ENCODE measurements at regions not wholly inside any gene's neighbourhood (a gene's known extent, or its start where the extent isn't known, plus 50 kb on each side); places are given as distances from the start of the nearest gene placed in this dataset.

DNA sequence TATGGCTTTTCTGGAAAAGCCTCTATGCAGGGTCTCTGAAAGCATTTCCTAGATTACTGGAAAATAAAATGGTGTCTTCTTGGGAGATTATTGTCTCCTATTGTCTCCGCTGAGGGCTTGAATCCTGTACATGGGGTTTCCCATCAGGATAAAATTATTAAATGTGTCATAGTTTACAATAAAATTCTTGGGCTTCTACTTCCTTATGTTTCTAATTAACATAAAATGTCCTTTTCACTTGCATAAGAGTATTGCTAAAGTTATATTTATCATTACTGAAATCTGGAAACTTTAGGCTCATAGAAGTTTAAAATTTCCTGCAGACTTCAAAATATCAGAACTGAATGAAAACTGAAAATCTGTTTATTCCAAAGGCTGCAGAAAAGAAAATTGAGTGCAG lies 595.5 kb upstream of the AGTR1 start:
- intact Hi-C loops (cut with DNase I): no loop called here
- TF ChIP-seq EP300 (IDR thresholded peaks at IDR 0.05): no peak
- TF ChIP-seq POLR2A (IDR thresholded peaks at IDR 0.05; ENCODE audit: low read depth): no peak
- TF ChIP-seq, protein P1, sequence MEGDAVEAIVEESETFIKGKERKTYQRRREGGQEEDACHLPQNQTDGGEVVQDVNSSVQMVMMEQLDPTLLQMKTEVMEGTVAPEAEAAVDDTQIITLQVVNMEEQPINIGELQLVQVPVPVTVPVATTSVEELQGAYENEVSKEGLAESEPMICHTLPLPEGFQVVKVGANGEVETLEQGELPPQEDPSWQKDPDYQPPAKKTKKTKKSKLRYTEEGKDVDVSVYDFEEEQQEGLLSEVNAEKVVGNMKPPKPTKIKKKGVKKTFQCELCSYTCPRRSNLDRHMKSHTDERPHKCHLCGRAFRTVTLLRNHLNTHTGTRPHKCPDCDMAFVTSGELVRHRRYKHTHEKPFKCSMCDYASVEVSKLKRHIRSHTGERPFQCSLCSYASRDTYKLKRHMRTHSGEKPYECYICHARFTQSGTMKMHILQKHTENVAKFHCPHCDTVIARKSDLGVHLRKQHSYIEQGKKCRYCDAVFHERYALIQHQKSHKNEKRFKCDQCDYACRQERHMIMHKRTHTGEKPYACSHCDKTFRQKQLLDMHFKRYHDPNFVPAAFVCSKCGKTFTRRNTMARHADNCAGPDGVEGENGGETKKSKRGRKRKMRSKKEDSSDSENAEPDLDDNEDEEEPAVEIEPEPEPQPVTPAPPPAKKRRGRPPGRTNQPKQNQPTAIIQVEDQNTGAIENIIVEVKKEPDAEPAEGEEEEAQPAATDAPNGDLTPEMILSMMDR (IDR thresholded peaks at IDR 0.05): no peak
- no peak for TF ChIP-seq POLR2AphosphoS5 (IDR thresholded peaks at IDR 0.05)
- no peaks in the 10 kb centered on the region for H3K4me1 ChIP-seq
- H3K27me3 ChIP-seq: no peaks in the 10 kb centered on the region
- no peak overlapping the region for H3K27ac ChIP-seq (replicated peaks in 1 of 4)
- WGBS: 91% methylated on average over 1 of the region's 1 CpG
- no peaks in the 10 kb centered on the region for H3K9me3 ChIP-seq
- no peak overlapping the region for H3K4me3 ChIP-seq
- H3K36me3 ChIP-seq: no peaks in the 10 kb centered on the region
- no peak for DNase-seq (ENCODE audit: extremely low spot score)

DNA sequence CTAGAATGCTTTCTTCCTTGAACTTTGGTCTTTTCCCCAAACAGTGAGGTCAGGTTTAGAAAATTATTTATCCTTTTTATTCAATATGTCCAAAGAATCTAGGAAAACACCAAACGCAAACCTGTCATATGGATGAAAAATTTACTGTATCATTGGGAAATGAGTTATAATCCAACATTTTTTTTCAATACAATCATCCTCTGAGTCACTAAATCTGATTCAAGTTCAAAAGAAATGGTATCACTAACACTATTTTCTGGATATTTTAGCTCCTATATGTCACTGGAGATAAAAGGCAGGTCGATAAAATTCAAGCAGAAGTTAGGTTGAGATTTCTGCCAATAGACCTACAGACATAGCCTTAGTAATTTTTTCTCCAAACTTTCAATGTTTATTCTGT lies 591.6 kb upstream of the AGTR1 start:
- H3K4me3 ChIP-seq: no peak overlapping the region
- no peaks in the 10 kb centered on the region for H3K27me3 ChIP-seq
- intact Hi-C loops (cut with DNase I): no loop called here
- H3K9me3 ChIP-seq: no peaks in the 10 kb centered on the region
- 78% methylated on average over 2 of the region's 2 CpGs for WGBS
- no peak overlapping the region for H3K27ac ChIP-seq (replicated peaks in 1 of 4)
- H3K36me3 ChIP-seq: no peaks in the 10 kb centered on the region
- TF ChIP-seq POLR2A (IDR thresholded peaks at IDR 0.05; ENCODE audit: low read depth) (no peak), POLR2AphosphoS5 (IDR thresholded peaks at IDR 0.05) (no peak), EP300 (IDR thresholded peaks at IDR 0.05) (no peak)
- TF ChIP-seq, protein P1 (IDR thresholded peaks at IDR 0.05): no peak
- DNase-seq (ENCODE audit: extremely low spot score): no peak
- H3K4me1 ChIP-seq: no peaks in the 10 kb centered on the region

DNA sequence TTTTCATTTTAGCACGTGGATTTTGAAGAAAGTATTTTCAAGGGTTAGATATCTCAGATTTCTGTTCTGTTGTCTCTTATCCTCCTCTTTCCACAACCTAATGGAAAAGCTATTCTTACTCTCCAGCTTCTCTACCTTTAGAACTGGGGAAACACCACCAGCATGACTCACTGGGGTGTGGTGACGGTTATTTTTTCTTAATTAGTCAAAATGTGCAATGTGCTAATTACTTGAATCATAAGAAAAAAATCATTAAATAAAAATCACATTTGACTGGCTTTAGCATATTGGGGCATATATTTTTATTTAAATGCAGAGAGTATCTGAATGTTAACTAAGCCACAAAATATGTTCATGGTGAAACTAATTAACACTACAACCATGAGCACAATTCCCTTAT lies 570.7 kb upstream of the AGTR1 start:
- H3K4me1 ChIP-seq: no peaks in the 10 kb centered on the region
- intact Hi-C loops (cut with DNase I): no loop called here
- H3K4me3 ChIP-seq: no peak overlapping the region
- H3K36me3 ChIP-seq: no peaks in the 10 kb centered on the region
- 65% methylated on average over 2 of the region's 2 CpGs for WGBS
- H3K9me3 ChIP-seq: no peaks in the 10 kb centered on the region
- no peaks in the 10 kb centered on the region for H3K27me3 ChIP-seq
- no peak overlapping the region for H3K27ac ChIP-seq (replicated peaks in 1 of 4)
- no peak for DNase-seq (ENCODE audit: extremely low spot score)
- TF ChIP-seq POLR2A (IDR thresholded peaks at IDR 0.05; ENCODE audit: low read depth) (no peak), POLR2AphosphoS5 (IDR thresholded peaks at IDR 0.05) (no peak), EP300 (IDR thresholded peaks at IDR 0.05) (no peak)
- TF ChIP-seq, protein P1 (IDR thresholded peaks at IDR 0.05): no peak

DNA sequence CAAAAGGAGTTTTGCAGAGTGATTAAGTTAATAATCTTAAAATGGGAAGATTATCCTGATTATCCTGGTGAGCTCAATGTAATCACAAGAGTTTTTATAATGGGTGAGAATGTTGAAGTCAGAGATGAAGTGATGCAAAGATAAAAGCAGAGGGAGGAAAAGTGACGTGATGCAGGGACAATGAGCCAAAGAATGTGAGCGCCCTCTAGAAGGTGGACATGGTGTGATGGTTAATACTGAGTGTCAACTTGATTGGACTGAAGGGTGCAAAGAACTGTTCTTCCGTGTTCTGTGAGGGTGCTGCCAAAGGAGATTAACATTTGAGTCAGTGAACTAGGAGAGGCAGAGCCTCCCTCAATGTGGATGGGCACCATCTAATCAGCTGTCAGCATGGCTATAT lies 569.6 kb upstream of the AGTR1 start:
- TF ChIP-seq POLR2A (IDR thresholded peaks at IDR 0.05; ENCODE audit: low read depth): no peak
- TF ChIP-seq, protein P1 (IDR thresholded peaks at IDR 0.05): no peak
- TF ChIP-seq EP300 (IDR thresholded peaks at IDR 0.05): no peak
- TF ChIP-seq POLR2AphosphoS5 (IDR thresholded peaks at IDR 0.05): no peak
- no peak for DNase-seq (ENCODE audit: extremely low spot score)
- H3K27me3 ChIP-seq: no peaks in the 10 kb centered on the region
- H3K27ac ChIP-seq (replicated peaks in 1 of 4): no peak overlapping the region
- H3K4me3 ChIP-seq: no peak overlapping the region
- no peaks in the 10 kb centered on the region for H3K9me3 ChIP-seq
- no peaks in the 10 kb centered on the region for H3K36me3 ChIP-seq
- WGBS: 43% methylated on average over 3 of the region's 3 CpGs
- intact Hi-C loops (cut with DNase I): no loop called here
- H3K4me1 ChIP-seq: no peaks in the 10 kb centered on the region

DNA sequence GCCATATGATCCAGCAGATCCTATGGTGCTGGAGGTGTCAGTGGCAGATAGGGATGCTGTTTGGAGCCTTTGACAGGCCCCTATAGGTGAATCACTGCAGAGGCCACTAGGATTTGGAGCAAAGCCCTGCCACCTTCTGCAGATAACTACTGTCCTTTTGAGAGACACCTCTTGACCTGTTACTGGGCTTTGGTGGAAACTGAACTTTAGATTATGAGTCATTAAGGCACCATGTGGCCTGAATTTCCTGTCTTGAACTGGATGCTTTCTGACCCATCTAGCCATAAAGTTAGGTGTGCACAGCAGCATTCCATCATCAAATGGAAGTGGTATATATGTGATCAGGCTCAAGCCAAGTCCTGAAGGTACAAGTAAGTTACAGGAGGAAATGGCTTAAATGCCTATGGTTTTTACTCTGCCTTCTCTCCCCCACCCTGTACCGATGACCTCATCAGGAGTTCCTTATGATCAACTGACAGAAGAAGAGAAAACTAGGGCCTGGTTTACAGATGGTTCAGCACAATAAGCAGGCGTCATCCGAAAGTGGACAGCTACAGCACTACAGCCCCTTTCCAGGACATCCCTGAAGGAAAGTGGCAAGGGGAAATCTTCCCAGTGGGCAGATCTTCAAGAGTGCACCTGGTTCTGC lies 565.6 kb upstream of the AGTR1 start:
- DNase-seq (ENCODE audit: extremely low spot score): no peak
- no peak overlapping the region for H3K27ac ChIP-seq (replicated peaks in 1 of 4)
- H3K4me1 ChIP-seq: no peaks in the 10 kb centered on the region
- WGBS: 89% methylated on average over 3 of the region's 3 CpGs
- TF ChIP-seq POLR2AphosphoS5 (IDR thresholded peaks at IDR 0.05) (no peak), EP300 (IDR thresholded peaks at IDR 0.05) (no peak), POLR2A (IDR thresholded peaks at IDR 0.05; ENCODE audit: low read depth) (no peak)
- TF ChIP-seq, protein P1 (IDR thresholded peaks at IDR 0.05): no peak
- intact Hi-C loops (cut with DNase I): no loop called here
- H3K27me3 ChIP-seq: no peaks in the 10 kb centered on the region
- no peaks in the 10 kb centered on the region for H3K9me3 ChIP-seq
- no peak overlapping the region for H3K4me3 ChIP-seq
- H3K36me3 ChIP-seq: no peaks in the 10 kb centered on the region
